ENCODE measurements at regions not wholly inside any gene's neighbourhood (a gene's known extent, or its start where the extent isn't known, plus 50 kb on each side); places are given as distances from the start of the nearest gene placed in this dataset.

DNA sequence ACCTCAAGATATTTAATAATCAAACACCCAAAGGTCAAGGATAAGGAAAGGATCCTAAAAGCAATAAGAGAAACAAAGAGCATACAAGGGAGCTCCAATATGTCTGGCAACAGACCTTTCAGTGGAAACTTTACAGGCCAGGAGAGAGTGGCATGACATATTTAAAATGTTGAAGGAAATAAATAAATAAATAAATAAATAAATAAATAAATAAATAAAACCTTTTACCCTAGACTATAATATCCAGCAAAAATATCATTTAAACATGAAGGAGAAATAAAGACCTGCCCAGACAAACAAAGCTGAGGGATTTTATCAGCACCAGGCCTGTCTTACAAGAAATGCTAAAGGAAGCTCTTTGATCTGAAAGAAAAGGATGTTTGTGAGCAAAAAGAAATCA, 367.8 kb upstream of the PBX1 start:
- TF ChIP-seq SREBF2 (IDR thresholded peaks at IDR 0.05; ENCODE audit: low read length) (no peak), FOXM1 (IDR thresholded peaks at IDR 0.05; ENCODE audit: low read depth, low read length) (no peak), POLR2AphosphoS2 (IDR thresholded peaks at IDR 0.05; ENCODE audit: low read depth, low read length) (no peak), USF1 (IDR thresholded peaks at IDR 0.05; ENCODE audit: borderline replicate concordance, extremely low read length, insufficient read depth, low read depth, low read length) (no peak), BCL3 (IDR thresholded peaks at IDR 0.05; ENCODE audit: borderline replicate concordance, insufficient read depth, low read depth, low read length, poor library complexity, severe bottlenecking) (no peak), RCOR1 (conservative IDR thresholded peaks at IDR 0.05; ENCODE audit: low read depth, low read length) (no peak), TAF1 (IDR thresholded peaks at IDR 0.05; ENCODE audit: borderline replicate concordance, low read depth, low read length) (no peak), MYC (IDR thresholded peaks at IDR 0.05; ENCODE audit: insufficient read depth, insufficient read length, insufficient replicate concordance, low read length, severe bottlenecking) (no peak), ESRRA (IDR thresholded peaks at IDR 0.05; ENCODE audit: low read length) (no peak), STAT1 (conservative IDR thresholded peaks at IDR 0.05) (no peak), SMAD1 (IDR thresholded peaks at IDR 0.05; ENCODE audit: low read depth, partially characterized antibody) (no peak)
- TF ChIP-seq, protein P1, sequence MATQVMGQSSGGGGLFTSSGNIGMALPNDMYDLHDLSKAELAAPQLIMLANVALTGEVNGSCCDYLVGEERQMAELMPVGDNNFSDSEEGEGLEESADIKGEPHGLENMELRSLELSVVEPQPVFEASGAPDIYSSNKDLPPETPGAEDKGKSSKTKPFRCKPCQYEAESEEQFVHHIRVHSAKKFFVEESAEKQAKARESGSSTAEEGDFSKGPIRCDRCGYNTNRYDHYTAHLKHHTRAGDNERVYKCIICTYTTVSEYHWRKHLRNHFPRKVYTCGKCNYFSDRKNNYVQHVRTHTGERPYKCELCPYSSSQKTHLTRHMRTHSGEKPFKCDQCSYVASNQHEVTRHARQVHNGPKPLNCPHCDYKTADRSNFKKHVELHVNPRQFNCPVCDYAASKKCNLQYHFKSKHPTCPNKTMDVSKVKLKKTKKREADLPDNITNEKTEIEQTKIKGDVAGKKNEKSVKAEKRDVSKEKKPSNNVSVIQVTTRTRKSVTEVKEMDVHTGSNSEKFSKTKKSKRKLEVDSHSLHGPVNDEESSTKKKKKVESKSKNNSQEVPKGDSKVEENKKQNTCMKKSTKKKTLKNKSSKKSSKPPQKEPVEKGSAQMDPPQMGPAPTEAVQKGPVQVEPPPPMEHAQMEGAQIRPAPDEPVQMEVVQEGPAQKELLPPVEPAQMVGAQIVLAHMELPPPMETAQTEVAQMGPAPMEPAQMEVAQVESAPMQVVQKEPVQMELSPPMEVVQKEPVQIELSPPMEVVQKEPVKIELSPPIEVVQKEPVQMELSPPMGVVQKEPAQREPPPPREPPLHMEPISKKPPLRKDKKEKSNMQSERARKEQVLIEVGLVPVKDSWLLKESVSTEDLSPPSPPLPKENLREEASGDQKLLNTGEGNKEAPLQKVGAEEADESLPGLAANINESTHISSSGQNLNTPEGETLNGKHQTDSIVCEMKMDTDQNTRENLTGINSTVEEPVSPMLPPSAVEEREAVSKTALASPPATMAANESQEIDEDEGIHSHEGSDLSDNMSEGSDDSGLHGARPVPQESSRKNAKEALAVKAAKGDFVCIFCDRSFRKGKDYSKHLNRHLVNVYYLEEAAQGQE (IDR thresholded peaks at IDR 0.05; ENCODE audit: low read depth, low read length) = no peak
- TF ChIP-seq, protein P2, sequence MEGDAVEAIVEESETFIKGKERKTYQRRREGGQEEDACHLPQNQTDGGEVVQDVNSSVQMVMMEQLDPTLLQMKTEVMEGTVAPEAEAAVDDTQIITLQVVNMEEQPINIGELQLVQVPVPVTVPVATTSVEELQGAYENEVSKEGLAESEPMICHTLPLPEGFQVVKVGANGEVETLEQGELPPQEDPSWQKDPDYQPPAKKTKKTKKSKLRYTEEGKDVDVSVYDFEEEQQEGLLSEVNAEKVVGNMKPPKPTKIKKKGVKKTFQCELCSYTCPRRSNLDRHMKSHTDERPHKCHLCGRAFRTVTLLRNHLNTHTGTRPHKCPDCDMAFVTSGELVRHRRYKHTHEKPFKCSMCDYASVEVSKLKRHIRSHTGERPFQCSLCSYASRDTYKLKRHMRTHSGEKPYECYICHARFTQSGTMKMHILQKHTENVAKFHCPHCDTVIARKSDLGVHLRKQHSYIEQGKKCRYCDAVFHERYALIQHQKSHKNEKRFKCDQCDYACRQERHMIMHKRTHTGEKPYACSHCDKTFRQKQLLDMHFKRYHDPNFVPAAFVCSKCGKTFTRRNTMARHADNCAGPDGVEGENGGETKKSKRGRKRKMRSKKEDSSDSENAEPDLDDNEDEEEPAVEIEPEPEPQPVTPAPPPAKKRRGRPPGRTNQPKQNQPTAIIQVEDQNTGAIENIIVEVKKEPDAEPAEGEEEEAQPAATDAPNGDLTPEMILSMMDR (IDR thresholded peaks at IDR 0.05 in 2 of 3, conservative IDR thresholded peaks at IDR 0.05 in 1 of 3; ENCODE audit: control insufficient read depth in 2 of 3, extremely low read depth in 1 of 3, insufficient read depth in 1 of 3, low read depth in 3 of 3, low read length in 3 of 3) = no peak
